Stimulated activated CD4-positive, alpha-beta T cell treated with anti-CD3 and anti-CD28 coated beads, Interleukin-15, amount 100 ng/mL, for 24 hours (primary cell): ENCODE measurements at regions not wholly inside any gene's neighbourhood (a gene's known extent, or its start where the extent isn't known, plus 50 kb on each side); places are given as distances from the start of the nearest gene placed in this dataset.
"Not testable (repeated sequence)": the region's sequence is repeated elsewhere in the genome, so short reads cannot be mapped to it uniquely, and the experiment has no call there.

Experiments
- DNase-seq: peaks from one replicate; pipeline ENCODE4 v3.0.0-alpha.2; 2020

- DNase-seq: no peak
Observed at GRCh38 chr14:82635915-82636314, 1102.3 kb upstream of the SEL1L start.

DNA sequence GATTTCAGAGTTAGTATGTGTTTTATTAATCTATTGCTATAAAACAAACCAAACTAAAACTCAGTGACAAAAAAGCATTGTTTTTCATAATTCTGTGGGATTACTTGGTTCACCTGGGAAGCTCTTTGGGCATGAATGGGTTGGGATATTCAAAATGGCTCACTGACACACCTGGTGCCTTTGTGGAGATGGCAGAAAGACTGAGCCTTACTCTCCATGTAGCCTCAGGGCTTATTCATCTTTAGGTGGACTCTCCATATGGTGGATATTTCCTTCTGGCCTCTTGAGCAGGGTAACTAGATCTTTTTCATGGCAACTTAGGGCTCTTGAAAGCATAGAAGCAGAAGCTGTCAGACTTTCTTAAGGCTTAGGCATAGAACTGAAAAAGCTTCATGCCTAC lies 1102.8 kb upstream of the SEL1L start:
- DNase-seq: no peak

DNA sequence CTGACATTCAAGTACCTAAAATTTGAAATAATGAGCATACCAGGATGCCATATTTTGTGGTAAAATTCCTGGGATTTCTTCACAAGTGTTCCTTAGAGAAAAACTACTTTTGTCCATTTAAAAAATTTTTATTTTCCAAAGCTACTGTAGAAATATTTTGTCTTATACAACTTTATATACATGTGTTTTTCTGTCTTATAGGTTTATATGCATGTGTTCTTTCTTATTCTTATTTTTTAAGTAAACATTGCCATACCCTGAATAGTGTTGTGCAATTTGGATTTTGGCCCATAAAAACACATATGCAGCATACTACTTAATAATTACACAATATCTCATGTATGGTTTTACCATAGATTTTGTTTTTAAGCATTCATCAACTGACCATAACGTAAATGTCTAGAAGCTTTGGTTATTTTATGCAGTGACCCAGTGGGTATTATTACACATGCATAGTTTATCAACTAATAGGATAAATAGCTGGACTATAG lies 1107.4 kb upstream of the SEL1L start:
- no peak for DNase-seq

DNA sequence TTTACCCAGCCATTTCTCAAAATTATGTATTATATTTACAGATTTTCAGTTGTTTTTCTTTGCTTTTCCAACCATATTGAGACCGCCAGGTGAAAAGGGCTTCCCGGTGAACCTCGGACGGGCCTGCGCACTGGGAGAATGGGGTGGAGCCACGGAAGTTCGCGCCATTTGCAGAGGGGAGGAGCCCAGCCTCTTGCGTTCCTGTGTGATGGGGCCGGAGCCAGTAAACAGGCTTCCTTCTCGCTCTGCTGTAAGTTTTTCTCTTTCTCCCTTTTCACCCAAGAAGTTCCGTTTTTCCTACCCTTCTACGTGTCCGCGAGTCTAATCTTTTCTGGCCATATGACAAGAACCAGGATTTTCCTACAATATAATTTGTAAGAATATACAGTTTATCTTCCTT lies 1108.8 kb upstream of the SEL1L start:
- DNase-seq: no peak

- no peak for DNase-seq
Observed at GRCh38 chr14:82647088-82647810, 1113.6 kb upstream of the SEL1L start.

DNA sequence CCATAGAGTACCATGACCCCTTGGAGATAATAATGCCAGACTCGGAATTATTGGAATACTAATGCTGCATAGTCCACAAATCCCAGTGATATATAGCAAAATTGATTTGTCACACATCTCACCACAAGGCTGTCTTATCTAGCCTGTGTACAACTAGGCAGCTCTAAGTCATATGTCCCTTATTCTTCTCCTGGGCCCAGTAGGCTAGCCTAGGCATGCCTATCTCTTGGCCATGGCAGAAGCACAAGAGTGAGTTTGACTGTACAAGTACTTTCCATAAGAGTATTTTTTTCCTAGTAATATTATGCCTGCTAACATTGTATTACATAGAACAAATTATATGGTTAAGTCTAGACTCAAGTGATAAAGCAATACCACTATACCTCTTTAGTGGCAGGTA lies 1122.1 kb upstream of the SEL1L start:
- no peak for DNase-seq

DNA sequence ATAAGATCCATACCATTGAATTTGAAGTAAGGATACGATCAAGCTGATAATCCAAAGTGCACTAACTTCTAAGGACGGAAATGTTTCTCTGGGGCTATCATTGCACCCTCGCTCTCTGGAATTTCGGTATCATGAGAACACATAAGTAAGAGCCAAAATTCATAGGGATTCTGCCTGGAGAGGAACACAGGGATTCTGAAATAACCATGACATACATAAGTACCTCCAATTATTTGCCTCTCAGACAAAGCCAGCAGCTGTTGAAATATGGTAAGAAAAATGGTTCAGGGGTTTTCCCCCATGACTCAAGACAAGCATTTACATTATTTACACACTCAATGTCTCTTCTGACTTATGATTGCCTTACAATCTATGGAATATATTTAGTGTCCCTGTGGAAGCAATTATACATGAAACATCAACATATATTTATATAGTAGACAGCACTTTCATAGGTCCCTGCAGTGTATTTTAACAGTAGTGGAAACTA lies 1123.6 kb upstream of the SEL1L start:
- no peak for DNase-seq

- DNase-seq: no peak
Observed at GRCh38 chr14:82661258-82661657, 1127.6 kb upstream of the SEL1L start.

GRCh38 chr14:82667006-82667405 lies 1133.4 kb upstream of the SEL1L start:
- no peak for DNase-seq

DNA sequence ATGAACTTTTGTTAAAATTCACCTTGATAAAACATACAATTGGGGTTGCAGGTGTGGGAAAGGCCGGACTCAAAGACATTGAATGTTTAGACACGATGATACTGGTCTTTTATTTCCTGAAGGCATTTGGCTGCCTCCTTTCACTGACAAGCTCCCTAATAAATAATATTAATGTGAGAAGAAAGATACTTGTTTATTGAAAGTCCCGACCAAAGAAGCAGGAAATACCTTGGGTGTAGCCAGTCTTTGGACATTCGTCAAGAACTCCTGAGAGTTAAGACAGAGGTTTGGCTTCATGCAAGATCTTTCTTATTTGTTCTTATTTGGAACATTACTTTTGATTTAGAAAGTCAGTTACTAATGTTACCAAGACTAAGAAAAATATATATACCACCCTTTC lies 1133.8 kb upstream of the SEL1L start:
- DNase-seq: no peak

DNA sequence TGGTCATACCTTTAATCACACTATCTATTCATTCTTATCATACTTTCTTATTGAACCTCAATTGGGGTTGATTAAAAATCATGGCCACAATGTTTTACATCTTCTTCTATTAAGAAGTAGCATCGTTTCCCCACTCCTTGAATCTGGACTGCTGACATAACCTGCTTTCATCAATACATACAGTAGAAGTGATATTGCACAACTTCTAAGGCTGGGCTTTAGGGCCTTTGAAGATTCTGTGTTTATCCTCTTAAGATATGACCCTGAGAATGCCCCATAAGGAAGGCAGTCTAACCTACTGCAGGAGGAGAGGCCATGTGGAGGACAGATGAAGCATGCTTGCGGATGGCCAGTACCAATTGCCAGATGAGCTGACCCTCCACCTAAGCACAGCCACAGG lies 1142.8 kb upstream of the SEL1L start:
- no peak for DNase-seq

DNA sequence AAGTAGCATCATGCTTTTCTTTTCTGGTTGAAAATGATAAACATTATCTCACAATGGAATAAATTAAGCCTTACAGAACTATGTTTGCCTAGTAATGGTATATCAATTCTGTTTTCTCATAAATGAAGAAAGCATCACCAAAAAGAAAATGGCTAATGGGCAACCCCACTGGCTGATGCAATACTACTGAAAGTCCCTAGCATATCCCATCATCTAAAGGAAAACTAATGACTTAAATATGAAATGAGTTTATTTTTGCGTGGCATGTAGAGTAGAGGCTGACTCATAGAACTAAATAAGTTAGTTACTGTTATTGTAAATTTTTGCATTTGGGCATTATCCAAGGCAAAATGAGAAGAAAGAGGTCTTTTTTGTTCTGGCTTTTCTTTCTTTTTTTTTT lies 1156.3 kb upstream of the SEL1L start:
- DNase-seq: no peak

- not testable (repeated sequence) for DNase-seq
Observed at GRCh38 chr14:82691191-82691590, 1157.5 kb upstream of the SEL1L start.

GRCh38 chr14:82694820-82695219 lies 1161.2 kb upstream of the SEL1L start:
- DNase-seq: no peak

DNA sequence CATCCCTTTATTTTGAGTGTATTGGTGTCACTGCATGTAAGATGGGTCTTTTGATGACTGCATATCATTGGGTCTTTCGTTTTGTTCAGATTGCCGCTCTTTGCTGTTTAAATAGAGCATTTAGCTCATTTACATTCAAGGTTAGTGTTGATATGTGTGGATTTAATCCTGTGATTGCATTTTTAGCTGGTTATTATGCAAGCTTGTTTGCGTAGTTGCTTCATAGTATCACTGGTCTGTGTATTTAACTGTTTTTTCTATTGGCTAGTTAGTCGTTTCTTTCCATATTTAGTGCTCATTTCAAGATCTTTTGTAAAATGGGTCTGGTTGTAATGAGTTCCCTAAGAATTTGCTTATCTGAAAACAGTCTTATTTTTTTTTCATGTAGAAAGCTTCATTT lies 1170.6 kb upstream of the SEL1L start:
- no peak for DNase-seq

- DNase-seq: peak; percentile 53
Observed at GRCh38 chr14:82710267-82710841, 1176.7 kb upstream of the SEL1L start.

GRCh38 chr14:82719617-82720016 lies 1186.0 kb upstream of the SEL1L start:
- DNase-seq: no peak

DNA sequence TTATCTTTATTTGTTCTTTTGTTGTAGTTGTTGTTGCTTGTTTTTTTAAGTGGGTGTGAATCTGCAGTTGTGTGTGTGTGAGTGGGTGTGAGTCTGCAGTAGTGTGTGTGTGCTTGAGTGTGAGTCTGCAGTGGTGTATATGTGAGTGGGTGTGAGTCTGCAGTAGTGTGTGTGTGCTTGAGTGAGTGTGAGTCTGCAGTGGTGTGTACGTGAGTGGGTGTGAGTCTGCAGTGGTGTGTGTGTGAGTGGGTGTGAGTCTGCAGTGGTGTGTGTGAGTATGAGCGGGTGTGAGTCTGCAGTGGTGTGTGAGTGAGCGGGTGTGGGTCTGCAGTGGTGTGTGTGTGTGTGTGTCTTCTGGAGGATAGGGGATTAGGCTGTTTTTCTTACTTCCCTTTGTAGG lies 1186.8 kb upstream of the SEL1L start:
- DNase-seq: no peak

GRCh38 chr14:82720946-82721345 lies 1187.3 kb upstream of the SEL1L start:
- no peak for DNase-seq

GRCh38 chr14:82724316-82724715 lies 1190.7 kb upstream of the SEL1L start:
- DNase-seq: no peak

- no peak for DNase-seq
Observed at GRCh38 chr14:82725213-82725612, 1191.6 kb upstream of the SEL1L start.

DNA sequence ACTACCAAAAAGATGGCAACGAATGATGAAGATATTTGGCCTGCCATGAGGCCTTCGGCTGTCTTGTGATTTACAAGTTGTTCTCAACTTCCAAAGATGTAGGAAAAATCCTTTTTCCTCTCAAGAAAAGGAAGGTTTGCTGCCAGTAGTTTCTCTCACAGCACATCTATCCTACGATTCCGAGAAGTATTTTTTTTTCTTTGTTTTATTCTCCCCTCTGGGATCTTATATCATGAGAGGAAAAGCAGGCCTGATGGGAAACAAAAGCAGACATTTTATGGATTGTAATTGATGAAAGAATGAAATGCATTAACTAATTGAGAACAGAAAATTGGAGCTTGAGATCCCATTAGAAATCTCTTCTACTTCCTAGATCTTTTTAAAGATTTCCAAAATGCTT lies 1197.9 kb upstream of the SEL1L start:
- DNase-seq: no peak

- DNase-seq: no peak
Observed at GRCh38 chr14:82740547-82740946, 1206.9 kb upstream of the SEL1L start.

DNA sequence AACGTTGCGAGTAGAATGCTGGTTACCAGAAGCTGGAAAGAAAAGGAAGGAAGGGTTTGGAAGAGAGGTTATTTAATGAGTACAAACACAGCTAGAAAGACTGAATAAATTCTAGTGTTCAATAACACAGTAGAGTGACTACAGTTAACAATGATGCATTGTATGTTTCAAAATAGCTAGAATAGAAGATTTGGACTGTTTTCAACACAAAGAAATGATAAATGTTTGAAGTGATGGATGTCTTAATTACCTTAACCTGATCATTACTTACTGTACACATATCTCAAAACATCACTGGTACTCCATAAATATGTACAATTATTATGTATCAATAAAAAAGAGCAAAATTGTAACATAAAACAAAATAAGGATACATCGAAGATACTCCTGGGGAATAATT lies 1221.8 kb upstream of the SEL1L start:
- DNase-seq: no peak

DNA sequence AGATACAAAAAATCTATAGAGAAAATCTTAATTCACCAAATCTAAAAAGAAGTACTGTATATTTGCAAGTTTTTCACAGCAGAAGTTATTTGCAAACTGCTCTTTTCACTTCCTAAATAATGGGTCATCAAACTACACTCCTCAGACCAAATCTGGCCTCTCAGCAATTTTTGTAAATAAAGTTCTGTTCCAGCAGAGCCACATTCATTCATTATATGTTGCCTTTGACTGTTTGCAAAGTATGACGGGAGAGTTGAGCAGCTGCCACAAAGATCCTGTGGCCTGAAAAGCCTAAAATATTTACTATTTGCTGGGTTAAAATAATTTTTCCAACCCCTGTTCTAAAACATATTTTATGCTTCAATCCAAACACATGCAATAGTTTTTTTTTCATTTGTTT lies 1222.3 kb upstream of the SEL1L start:
- DNase-seq: no peak
